HL-60 (cell line): ENCODE measurements at regions not wholly inside any gene's neighbourhood (a gene's known extent, or its start where the extent isn't known, plus 50 kb on each side); places are given as distances from the start of the nearest gene placed in this dataset.

Experiments
- DNase-seq, 2 experiments: peaks; one replicate each; pipeline ENCODE4 v3.0.0-alpha.2; 2010 to 2020; ENCODE audit warnings: low read depth in 1 of 2, low spot score in 1 of 2
- H3K27ac ChIP-seq: fragments of 250-450 bp; sonication (Bioruptor Pico); replicated peaks from 2 replicates; pipeline ENCODE4 v1.5.1; 2020; ENCODE audit warnings: mild to moderate bottlenecking, moderate library complexity
- H3K27me3 ChIP-seq: fragments of 250-450 bp; sonication (Bioruptor Pico); 2 replicates; pipeline ENCODE4 v1.5.1; 2021; ENCODE audit warnings: mild to moderate bottlenecking, moderate library complexity; ENCODE audit not compliant: insufficient read depth, poor library complexity, severe bottlenecking
- H3K4me3 ChIP-seq: replicated peaks from 2 replicates; pipeline ENCODE4 v1.5.1; 2011; ENCODE audit warnings: mild to moderate bottlenecking, control low read depth, low read length; ENCODE audit not compliant: insufficient read depth
- GABPA ChIP-seq: IDR thresholded peaks from 2 replicates; pipeline ENCODE4 v1.6.1; 2012; ENCODE audit warnings: low read depth
- POLR2AphosphoS5 ChIP-seq: IDR thresholded peaks from 2 replicates; pipeline ENCODE4 v1.6.1; 2012; ENCODE audit warnings: low read depth
- SPI1 ChIP-seq: IDR thresholded peaks from 2 replicates; pipeline ENCODE4 v1.6.1; 2012; ENCODE audit warnings: low read depth, mild to moderate bottlenecking, borderline replicate concordance
- TF ChIP-seq, protein P1 (sequence below): IDR thresholded peaks from one replicate; pipeline ENCODE4 v1.5.1; 2011; ENCODE audit warnings: low read length, control low read depth, inconsistent platforms; ENCODE audit not compliant: insufficient read depth
- TF ChIP-seq, protein P2 (sequence below): IDR thresholded peaks from 2 replicates; pipeline ENCODE4 v1.6.1; 2012; ENCODE audit warnings: low read depth; ENCODE audit not compliant: insufficient replicate concordance

DNA sequence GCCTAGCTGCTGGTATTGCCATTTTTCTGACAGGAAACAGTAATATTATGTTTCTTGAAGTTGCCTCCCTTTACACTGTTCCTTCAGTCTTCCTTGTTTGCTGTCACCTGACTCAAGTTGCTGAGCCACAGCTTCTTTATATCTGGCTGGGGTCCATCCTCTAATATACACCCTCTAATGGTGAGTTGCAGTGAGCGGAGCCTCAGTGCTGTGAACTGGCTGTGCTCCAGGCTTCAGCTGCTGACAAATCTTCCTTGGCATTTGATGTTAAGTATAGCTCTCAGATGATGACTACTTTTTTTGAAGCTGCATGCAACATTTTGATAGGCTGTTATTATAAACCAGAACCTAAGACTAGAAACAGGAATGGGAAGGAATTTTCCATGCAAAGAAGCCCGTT lies 366.7 kb downstream of the NUP35 start:
- TF ChIP-seq, protein P1, sequence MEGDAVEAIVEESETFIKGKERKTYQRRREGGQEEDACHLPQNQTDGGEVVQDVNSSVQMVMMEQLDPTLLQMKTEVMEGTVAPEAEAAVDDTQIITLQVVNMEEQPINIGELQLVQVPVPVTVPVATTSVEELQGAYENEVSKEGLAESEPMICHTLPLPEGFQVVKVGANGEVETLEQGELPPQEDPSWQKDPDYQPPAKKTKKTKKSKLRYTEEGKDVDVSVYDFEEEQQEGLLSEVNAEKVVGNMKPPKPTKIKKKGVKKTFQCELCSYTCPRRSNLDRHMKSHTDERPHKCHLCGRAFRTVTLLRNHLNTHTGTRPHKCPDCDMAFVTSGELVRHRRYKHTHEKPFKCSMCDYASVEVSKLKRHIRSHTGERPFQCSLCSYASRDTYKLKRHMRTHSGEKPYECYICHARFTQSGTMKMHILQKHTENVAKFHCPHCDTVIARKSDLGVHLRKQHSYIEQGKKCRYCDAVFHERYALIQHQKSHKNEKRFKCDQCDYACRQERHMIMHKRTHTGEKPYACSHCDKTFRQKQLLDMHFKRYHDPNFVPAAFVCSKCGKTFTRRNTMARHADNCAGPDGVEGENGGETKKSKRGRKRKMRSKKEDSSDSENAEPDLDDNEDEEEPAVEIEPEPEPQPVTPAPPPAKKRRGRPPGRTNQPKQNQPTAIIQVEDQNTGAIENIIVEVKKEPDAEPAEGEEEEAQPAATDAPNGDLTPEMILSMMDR, result no peak
- no peak for TF ChIP-seq GABPA
- no peak for TF ChIP-seq SPI1
- TF ChIP-seq POLR2AphosphoS5, result no peak
- TF ChIP-seq, protein P2, sequence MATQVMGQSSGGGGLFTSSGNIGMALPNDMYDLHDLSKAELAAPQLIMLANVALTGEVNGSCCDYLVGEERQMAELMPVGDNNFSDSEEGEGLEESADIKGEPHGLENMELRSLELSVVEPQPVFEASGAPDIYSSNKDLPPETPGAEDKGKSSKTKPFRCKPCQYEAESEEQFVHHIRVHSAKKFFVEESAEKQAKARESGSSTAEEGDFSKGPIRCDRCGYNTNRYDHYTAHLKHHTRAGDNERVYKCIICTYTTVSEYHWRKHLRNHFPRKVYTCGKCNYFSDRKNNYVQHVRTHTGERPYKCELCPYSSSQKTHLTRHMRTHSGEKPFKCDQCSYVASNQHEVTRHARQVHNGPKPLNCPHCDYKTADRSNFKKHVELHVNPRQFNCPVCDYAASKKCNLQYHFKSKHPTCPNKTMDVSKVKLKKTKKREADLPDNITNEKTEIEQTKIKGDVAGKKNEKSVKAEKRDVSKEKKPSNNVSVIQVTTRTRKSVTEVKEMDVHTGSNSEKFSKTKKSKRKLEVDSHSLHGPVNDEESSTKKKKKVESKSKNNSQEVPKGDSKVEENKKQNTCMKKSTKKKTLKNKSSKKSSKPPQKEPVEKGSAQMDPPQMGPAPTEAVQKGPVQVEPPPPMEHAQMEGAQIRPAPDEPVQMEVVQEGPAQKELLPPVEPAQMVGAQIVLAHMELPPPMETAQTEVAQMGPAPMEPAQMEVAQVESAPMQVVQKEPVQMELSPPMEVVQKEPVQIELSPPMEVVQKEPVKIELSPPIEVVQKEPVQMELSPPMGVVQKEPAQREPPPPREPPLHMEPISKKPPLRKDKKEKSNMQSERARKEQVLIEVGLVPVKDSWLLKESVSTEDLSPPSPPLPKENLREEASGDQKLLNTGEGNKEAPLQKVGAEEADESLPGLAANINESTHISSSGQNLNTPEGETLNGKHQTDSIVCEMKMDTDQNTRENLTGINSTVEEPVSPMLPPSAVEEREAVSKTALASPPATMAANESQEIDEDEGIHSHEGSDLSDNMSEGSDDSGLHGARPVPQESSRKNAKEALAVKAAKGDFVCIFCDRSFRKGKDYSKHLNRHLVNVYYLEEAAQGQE, result no peak
- no peak for DNase-seq
- H3K4me3 ChIP-seq, result no peak overlapping the region

DNA sequence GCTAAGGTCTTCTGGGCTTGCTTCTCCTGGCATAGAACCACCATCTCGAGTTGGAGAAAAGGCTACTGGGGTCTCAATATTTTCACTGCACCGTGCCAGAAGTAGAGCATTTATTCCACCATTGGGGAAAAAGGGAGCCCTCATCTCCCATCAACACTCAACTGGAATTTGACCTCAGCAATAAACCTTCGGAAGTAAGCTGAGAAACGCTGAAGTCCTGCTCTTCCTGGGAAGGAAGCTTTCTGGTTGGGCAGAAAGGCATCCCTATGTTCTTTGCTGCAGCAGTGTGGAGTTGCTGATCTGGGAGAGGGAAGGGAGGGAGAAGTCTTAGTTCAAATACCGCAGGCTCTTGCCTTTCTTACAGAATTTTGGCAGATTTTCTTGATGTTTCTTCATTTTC lies 368.8 kb downstream of the NUP35 start:
- DNase-seq, result no peak
- H3K27me3 ChIP-seq, result no peaks in the 10 kb centered on the region
- H3K27ac ChIP-seq, result no peak overlapping the region
- TF ChIP-seq SPI1 (no peak), POLR2AphosphoS5 (no peak), GABPA (no peak)
- TF ChIP-seq, protein P1, result no peak
- TF ChIP-seq, protein P2, result no peak
- H3K4me3 ChIP-seq, result no peak overlapping the region

More for the DNA sequence above, 366.7 kb downstream of the NUP35 start:
- Histone ChIP-seq H3K27ac (no peak overlapping the region), H3K27me3 (no peaks in the 10 kb centered on the region)

DNA sequence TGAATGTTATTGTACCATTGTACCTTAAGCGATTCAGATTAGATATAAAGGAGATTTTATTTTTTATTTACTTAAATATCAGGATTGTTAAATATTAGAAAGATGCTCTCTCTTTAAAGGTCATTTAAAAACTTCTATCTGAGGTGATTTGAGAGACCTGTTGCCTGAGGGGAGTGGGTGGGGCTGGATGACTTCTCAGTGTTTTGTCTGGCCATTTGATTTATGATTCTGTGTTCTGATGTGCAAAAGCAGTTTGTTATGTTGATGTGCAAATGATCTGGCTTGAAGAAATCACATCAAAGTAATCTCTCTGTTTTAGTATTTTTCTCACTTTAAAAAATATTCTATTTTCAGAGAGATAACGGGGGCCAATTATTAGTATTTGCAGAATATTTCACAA lies 370.8 kb downstream of the NUP35 start:
- no peaks in the 10 kb centered on the region for H3K27me3 ChIP-seq
- no peak for DNase-seq
- TF ChIP-seq, protein P2, result no peak
- TF ChIP-seq, protein P1, result no peak
- TF ChIP-seq SPI1 (no peak), GABPA (no peak), POLR2AphosphoS5 (no peak)
- H3K4me3 ChIP-seq, result no peak overlapping the region
- no peak overlapping the region for H3K27ac ChIP-seq
